HCT116 (cell line): ENCODE measurements at regions not wholly inside any gene's neighbourhood (a gene's known extent, or its start where the extent isn't known, plus 50 kb on each side); places are given as distances from the start of the nearest gene placed in this dataset.

ENCODE experiments used
- ATAC-seq: fragments of 200-7000 bp; cut with Tn5 transposase; 2 replicates; pipeline ENCODE4 v1.9.1; 2020; ENCODE audit warnings: mild to moderate bottlenecking, moderate library complexity
- BruUV-seq: library from RNA; stranded (reverse); fragments of 400-500 nt; replicated peaks from 2 replicates; lab custom pipeline; 2021; lab: Mats Ljungman, UMichigan
- CTCF ChIA-PET: fragments of 300-600 bp; sonication (Branson Sonifier 250); formaldehyde crosslinking; loops from one replicate; lab custom pipeline; 2021; ENCODE audit warnings: antibody characterized with exemption; lab: Charles Lee
- POLR2A ChIA-PET: fragments of 300-600, 350-600 bp; sonication (Branson Sonifier 250); formaldehyde crosslinking; loops from one replicate; lab custom pipeline; 2021; ENCODE audit warnings: antibody characterized with exemption; lab: Charles Lee
- RAD21 ChIA-PET, 2 experiments: fragments of 300-600 bp; sonication (Branson Sonifier 250); formaldehyde crosslinking; loops; one replicate each; lab custom pipeline; 2023; ENCODE audit warnings: low total read pairs in 2 of 2; ENCODE audit not compliant: uncharacterized antibody in 2 of 2, unreplicated experiment in 2 of 2, low non-redundant PET in 1 of 2; lab: Charles Lee
- DNase-seq: peaks from one replicate; pipeline ENCODE4 v3.0.0-alpha.2; 2010; ENCODE audit warnings: low read depth, low spot score
- H2AFZ ChIP-seq: fragments of 200-600 bp; shearing (Covaris generic), sonication (generic); 2 replicates; pipeline ENCODE4 v1.6.1; 2017; ENCODE audit warnings: low read depth, mixed run types, mixed read lengths, antibody characterized with exemption, low read length; ENCODE audit not compliant: poor library complexity, severe bottlenecking
- H3K27ac ChIP-seq: 2 replicates; pipeline ENCODE4 v1.5.1; 2012; ENCODE audit warnings: low read depth, low read length
- H3K27me3 ChIP-seq: fragments of 200-600 bp; sonication (generic); 2 replicates; pipeline ENCODE4 v1.6.1; 2016; ENCODE audit warnings: mixed run types, low read length, mixed read lengths; ENCODE audit not compliant: insufficient read depth
- H3K36me3 ChIP-seq, 2 experiments: fragments of 200-500 bp in 1 of 2; fragments of 200-600 bp in 1 of 2; sonication (Bioruptor generic) in 1 of 2; sonication (generic) in 1 of 2; 2 replicates each; pipeline versions ENCODE4 v1.5.1 to v1.6.1; 2014 to 2016; ENCODE audit warnings: low read length in 2 of 2, inconsistent platforms in 1 of 2, mixed read lengths in 1 of 2, mixed run types in 1 of 2; ENCODE audit not compliant: insufficient read depth in 2 of 2, control insufficient read depth in 1 of 2
- H3K4me1 ChIP-seq, 2 experiments: fragments of 200-600 bp in 1 of 2; sonication (generic) in 1 of 2; 2 replicates each; pipeline versions ENCODE4 v1.5.1 to v1.6.1; 2012 to 2017; ENCODE audit warnings: low read length in 2 of 2, inconsistent platforms in 1 of 2, mild to moderate bottlenecking in 1 of 2, mixed read lengths in 1 of 2, mixed run types in 1 of 2, moderate library complexity in 1 of 2; ENCODE audit not compliant: insufficient read depth in 2 of 2, control insufficient read depth in 1 of 2
- H3K4me2 ChIP-seq: fragments of 200-600 bp; sonication (generic); 2 replicates; pipeline ENCODE4 v1.6.1; 2017; ENCODE audit warnings: mixed run types, low read length, mixed read lengths
- H3K4me3 ChIP-seq, 2 experiments: fragments of 200-600 bp in 1 of 2; sonication (generic) in 1 of 2; replicated peaks in 1 of 2; 2 replicates each; pipeline ENCODE4 v1.5.1; 2011 to 2016; ENCODE audit warnings: low read length in 2 of 2, control low read depth in 1 of 2, low read depth in 1 of 2, mild to moderate bottlenecking in 1 of 2, mixed read lengths in 1 of 2, mixed run types in 1 of 2
- H3K79me2 ChIP-seq: fragments of 200-600 bp; sonication (generic); 2 replicates; pipeline ENCODE4 v1.6.1; 2017; ENCODE audit warnings: mild to moderate bottlenecking, mixed run types, low read length, moderate library complexity, mixed read lengths; ENCODE audit not compliant: insufficient read depth
- H3K9ac ChIP-seq: fragments of 200-600 bp; sonication (generic); 2 replicates; pipeline ENCODE4 v1.6.1; 2016; ENCODE audit warnings: low read length, mixed read lengths
- H3K9me2 ChIP-seq: fragments of 200-600 bp; sonication (generic), shearing (Covaris generic); 2 replicates; pipeline ENCODE4 v1.6.1; 2017; ENCODE audit warnings: mixed run types, mild to moderate bottlenecking, moderate library complexity; ENCODE audit not compliant: insufficient read depth
- H3K9me3 ChIP-seq, 2 experiments: fragments of 200-500 bp in 1 of 2; fragments of 200-600 bp in 1 of 2; sonication (Bioruptor generic) in 1 of 2; sonication (generic) in 1 of 2; 2 replicates each; pipeline ENCODE4 v1.6.1; 2014 to 2017; ENCODE audit warnings: low read length in 2 of 2, mixed read lengths in 2 of 2, inconsistent platforms in 1 of 2, low read depth in 1 of 2, mild to moderate bottlenecking in 1 of 2, mixed run types in 1 of 2, moderate library complexity in 1 of 2; ENCODE audit not compliant: control insufficient read depth in 1 of 2, insufficient read depth in 1 of 2
- H4K20me1 ChIP-seq: fragments of 200-600 bp; sonication (generic), shearing (Covaris generic); 2 replicates; pipeline ENCODE4 v1.6.1; 2017; ENCODE audit warnings: mixed run types, mild to moderate bottlenecking, moderate library complexity; ENCODE audit not compliant: insufficient read depth
- CBX3 ChIP-seq: IDR thresholded peaks from 2 replicates; pipeline ENCODE4 v1.6.1; 2012; ENCODE audit warnings: low read depth
- EGR1 ChIP-seq: IDR thresholded peaks from 2 replicates; pipeline ENCODE4 v1.6.1; 2012; ENCODE audit warnings: low read depth
- ELF1 ChIP-seq: IDR thresholded peaks from 2 replicates; pipeline ENCODE4 v1.6.1; 2012; ENCODE audit warnings: low read depth, borderline replicate concordance
- EZH2 ChIP-seq: fragments of 200-600 bp; sonication (generic); IDR thresholded peaks from 2 replicates; pipeline ENCODE4 v1.6.1; 2017; ENCODE audit warnings: antibody characterized with exemption, mixed run types
- EZH2phosphoT487 ChIP-seq: fragments of 200-600 bp; IDR thresholded peaks from 2 replicates; pipeline ENCODE4 v1.6.1; 2018; ENCODE audit warnings: antibody characterized with exemption, borderline replicate concordance
- FOSL1 ChIP-seq: IDR thresholded peaks from 2 replicates; pipeline ENCODE4 v1.6.1; 2012; ENCODE audit warnings: low read depth
- POLR2A ChIP-seq: IDR thresholded peaks from 2 replicates; pipeline ENCODE4 v1.7.0; 2011; ENCODE audit warnings: borderline replicate concordance; ENCODE audit not compliant: insufficient read depth, insufficient read length; ENCODE audit errors: extremely low read depth
- RAD21 ChIP-seq: IDR thresholded peaks from 2 replicates; pipeline ENCODE4 v1.6.1; 2012; ENCODE audit warnings: low read depth, mild to moderate bottlenecking
- SIN3A ChIP-seq: IDR thresholded peaks from 2 replicates; pipeline ENCODE4 v1.6.1; 2012; ENCODE audit warnings: low read depth
- SP1 ChIP-seq: IDR thresholded peaks from 2 replicates; pipeline ENCODE4 v1.6.1; 2012; ENCODE audit warnings: low read depth
- SRF ChIP-seq: IDR thresholded peaks from 2 replicates; pipeline ENCODE4 v1.6.1; 2012; ENCODE audit warnings: low read depth
- TCF7L2 ChIP-seq: IDR thresholded peaks from 2 replicates; pipeline ENCODE4 v1.7.0; 2011; ENCODE audit warnings: borderline replicate concordance, inconsistent platforms; ENCODE audit not compliant: insufficient read depth, insufficient read length; ENCODE audit errors: extremely low read depth
- YY1 ChIP-seq: IDR thresholded peaks from 2 replicates; pipeline ENCODE4 v1.6.1; 2011; ENCODE audit warnings: low read length, low read depth, moderate library complexity, mild to moderate bottlenecking; ENCODE audit not compliant: insufficient replicate concordance; ENCODE audit errors: extremely low read depth
- intact Hi-C: fragments of 100-400 bp; cut with micrococcal nuclease; formaldehyde crosslinking; loops from 2 replicates; pipeline ENCODE4 v1.10.0; 2022
- TF ChIP-seq, protein P1 (sequence below): IDR thresholded peaks from 2 replicates; pipeline ENCODE4 v1.6.1; 2012
- TF ChIP-seq, protein P2 (sequence below), 3 experiments: fragments of 200-600 bp in 1 of 3; sonication (generic) in 1 of 3; IDR thresholded peaks in 2 of 3; conservative IDR thresholded peaks in 1 of 3; 2 replicates each; pipeline ENCODE4 v1.5.1; 2012 to 2017; ENCODE audit warnings: low read depth in 2 of 3, low read length in 2 of 3, antibody characterized with exemption in 1 of 3, borderline replicate concordance in 1 of 3, control low read depth in 1 of 3, mild to moderate bottlenecking in 1 of 3, mixed read lengths in 1 of 3, mixed run types in 1 of 3, moderate library complexity in 1 of 3; ENCODE audit not compliant: insufficient read depth in 1 of 3
- TF ChIP-seq, protein P3 (sequence below): IDR thresholded peaks from 2 replicates; pipeline ENCODE4 v1.6.1; 2012

DNA sequence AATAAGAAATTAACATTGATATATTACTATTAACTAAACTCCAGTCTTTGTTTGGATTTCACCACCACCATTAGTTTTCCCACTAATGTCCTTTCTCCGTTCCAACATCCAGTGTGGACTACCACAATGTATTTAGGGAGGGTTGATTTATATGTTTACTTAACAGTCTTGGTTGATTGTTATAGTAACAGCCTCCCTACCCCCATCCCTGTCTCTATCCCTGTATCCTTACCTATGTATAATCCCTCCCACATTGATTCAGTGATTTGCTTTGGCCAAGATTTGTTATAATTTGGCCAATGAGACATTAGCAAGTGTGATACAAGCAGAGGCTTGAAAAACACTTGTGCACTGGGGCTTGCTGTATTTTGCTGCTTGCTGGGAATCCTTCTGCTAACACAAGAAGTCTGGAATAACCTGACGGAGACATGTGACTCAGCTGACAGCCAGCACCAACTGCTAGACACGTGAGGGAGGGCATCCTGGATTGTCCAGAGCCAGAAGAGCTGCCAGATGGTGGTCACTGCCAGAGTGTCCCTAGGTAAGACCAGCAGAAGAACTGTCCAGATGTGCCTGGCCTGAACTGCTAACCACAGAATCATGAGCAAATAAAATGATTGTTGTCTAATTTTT lies 51.2 kb upstream of the TCF7 start:
- no peaks in the 10 kb centered on the region for H3K79me2 ChIP-seq
- no peak for TF ChIP-seq YY1
- DNase-seq (no peak), ATAC-seq (no peak)
- no peaks in the 10 kb centered on the region for H3K36me3 ChIP-seq
- H3K4me3 ChIP-seq, result no peak overlapping the region
- no peaks in the 10 kb centered on the region for H4K20me1 ChIP-seq
- ChIA-PET POLR2A (no interaction called here), RAD21 (no interaction called here), CTCF (interaction anchor here (1.9 kb wide), 1 partner anchor 24 kb away, joined by 5 read pairs; no protein-coding TSS in a partner anchor)
- intact Hi-C loops, result no loop called here
- peaks cover 8 to 15% of the 10 kb centered on the region in 2 experiments; a peak in 3 of 4 replicates for H3K4me1 ChIP-seq
- no peaks in the 10 kb centered on the region for H3K27me3 ChIP-seq
- H3K27ac ChIP-seq, result no peak overlapping the region
- no peak overlapping the region for H3K9ac ChIP-seq
- H3K4me2 ChIP-seq, result no peak overlapping the region
- BruUV-seq, result no TSS peak
- H3K9me2 ChIP-seq, result no peaks in the 10 kb centered on the region
- H2AFZ ChIP-seq, result no peak overlapping the region
- no peaks in the 10 kb centered on the region for H3K9me3 ChIP-seq

DNA sequence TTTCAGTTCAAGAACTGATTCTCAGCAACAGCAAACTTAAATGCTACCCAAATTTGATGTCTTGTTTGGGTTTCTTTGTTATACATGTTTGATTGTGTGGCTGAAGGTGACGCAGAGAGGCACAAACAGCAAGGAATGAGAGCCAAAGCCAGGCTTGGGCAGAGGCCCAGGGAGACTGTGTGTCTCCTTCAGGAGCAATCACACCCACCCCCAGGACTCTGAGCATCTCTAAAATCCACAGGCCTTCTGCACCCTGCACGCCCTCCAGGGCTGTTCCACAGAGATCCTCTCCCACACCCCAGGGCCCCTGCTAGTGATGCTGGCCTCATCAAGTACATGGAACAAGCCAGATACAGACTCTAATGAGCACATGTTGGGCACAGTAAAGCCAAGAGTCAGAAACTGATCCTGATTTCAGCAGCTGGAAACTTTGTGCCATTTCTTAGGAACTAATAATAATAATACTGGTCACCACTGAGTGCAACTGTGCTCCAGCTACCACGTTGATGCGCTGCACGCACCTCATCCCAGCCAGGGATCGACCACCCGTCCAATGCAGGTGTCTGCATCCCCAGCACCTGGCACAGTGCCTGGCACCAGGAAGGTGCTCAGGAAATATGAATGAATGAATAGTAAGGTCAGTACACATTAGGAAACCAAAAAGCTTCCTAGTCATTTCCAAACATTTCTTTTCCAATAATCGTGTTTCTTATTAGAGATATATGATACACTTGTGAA lies 54.6 kb upstream of the TCF7 start:
- H4K20me1 ChIP-seq, result no peaks in the 10 kb centered on the region
- no peaks in the 10 kb centered on the region for H3K36me3 ChIP-seq
- H3K4me1 ChIP-seq, result peaks cover 8 to 17% of the 10 kb centered on the region in 2 experiments; a peak in 3 of 4 replicates
- DNase-seq, result no peak
- no peaks in the 10 kb centered on the region for H3K9me2 ChIP-seq
- no peak for ATAC-seq
- ChIA-PET POLR2A (no interaction called here), RAD21 (no interaction called here), CTCF (no interaction called here)
- intact Hi-C loops, result no loop called here
- no peak overlapping the region for H3K27ac ChIP-seq
- no peaks in the 10 kb centered on the region for H3K9me3 ChIP-seq
- no peaks in the 10 kb centered on the region for H3K79me2 ChIP-seq
- no peaks in the 10 kb centered on the region for H3K27me3 ChIP-seq
- no peak overlapping the region for H3K4me3 ChIP-seq
- no peak overlapping the region for H3K9ac ChIP-seq
- no TSS peak for BruUV-seq
- H3K4me2 ChIP-seq, result no peak overlapping the region
- no peak overlapping the region for H2AFZ ChIP-seq
- TF ChIP-seq, protein P1, sequence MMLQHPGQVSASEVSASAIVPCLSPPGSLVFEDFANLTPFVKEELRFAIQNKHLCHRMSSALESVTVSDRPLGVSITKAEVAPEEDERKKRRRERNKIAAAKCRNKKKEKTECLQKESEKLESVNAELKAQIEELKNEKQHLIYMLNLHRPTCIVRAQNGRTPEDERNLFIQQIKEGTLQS, result no peak
- TF ChIP-seq SIN3A (no peak), POLR2A (no peak), SRF (no peak), SP1 (no peak), EGR1 (no peak), CBX3 (no peak), TCF7L2 (no peak), RAD21 (no peak), ELF1 (no peak), YY1 (no peak), EZH2phosphoT487 (no peak), EZH2 (no peak), FOSL1 (no peak)
- TF ChIP-seq, protein P2, sequence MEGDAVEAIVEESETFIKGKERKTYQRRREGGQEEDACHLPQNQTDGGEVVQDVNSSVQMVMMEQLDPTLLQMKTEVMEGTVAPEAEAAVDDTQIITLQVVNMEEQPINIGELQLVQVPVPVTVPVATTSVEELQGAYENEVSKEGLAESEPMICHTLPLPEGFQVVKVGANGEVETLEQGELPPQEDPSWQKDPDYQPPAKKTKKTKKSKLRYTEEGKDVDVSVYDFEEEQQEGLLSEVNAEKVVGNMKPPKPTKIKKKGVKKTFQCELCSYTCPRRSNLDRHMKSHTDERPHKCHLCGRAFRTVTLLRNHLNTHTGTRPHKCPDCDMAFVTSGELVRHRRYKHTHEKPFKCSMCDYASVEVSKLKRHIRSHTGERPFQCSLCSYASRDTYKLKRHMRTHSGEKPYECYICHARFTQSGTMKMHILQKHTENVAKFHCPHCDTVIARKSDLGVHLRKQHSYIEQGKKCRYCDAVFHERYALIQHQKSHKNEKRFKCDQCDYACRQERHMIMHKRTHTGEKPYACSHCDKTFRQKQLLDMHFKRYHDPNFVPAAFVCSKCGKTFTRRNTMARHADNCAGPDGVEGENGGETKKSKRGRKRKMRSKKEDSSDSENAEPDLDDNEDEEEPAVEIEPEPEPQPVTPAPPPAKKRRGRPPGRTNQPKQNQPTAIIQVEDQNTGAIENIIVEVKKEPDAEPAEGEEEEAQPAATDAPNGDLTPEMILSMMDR (IDR thresholded peaks at IDR 0.05 in 2 of 3, conservative IDR thresholded peaks at IDR 0.05 in 1 of 3; ENCODE audit: borderline replicate concordance in 1 of 3, insufficient read depth in 1 of 3, low read depth in 2 of 3, low read length in 2 of 3), result no peak
- TF ChIP-seq, protein P3, sequence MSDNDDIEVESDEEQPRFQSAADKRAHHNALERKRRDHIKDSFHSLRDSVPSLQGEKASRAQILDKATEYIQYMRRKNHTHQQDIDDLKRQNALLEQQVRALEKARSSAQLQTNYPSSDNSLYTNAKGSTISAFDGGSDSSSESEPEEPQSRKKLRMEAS, result no peak
